NB4 (cell line): ENCODE measurements at regions not wholly inside any gene's neighbourhood (a gene's known extent, or its start where the extent isn't known, plus 50 kb on each side); places are given as distances from the start of the nearest gene placed in this dataset.

Experiments used
- DNase-seq: peaks from one replicate; pipeline ENCODE4 v3.0.0; 2010; ENCODE audit warnings: low read depth
- H3K4me3 ChIP-seq: one replicate; pipeline ENCODE4 v1.5.1; 2011; ENCODE audit warnings: mild to moderate bottlenecking, low read depth, low read length, moderate library complexity
- CTCF ChIP-seq: IDR thresholded peaks from one replicate; pipeline ENCODE4 v1.5.1; 2012; ENCODE audit warnings: low read depth, low read length
- MAX ChIP-seq: IDR thresholded peaks from 2 replicates; pipeline ENCODE4 v1.6.1; 2011; ENCODE audit warnings: low read depth, low read length
- MYC ChIP-seq: IDR thresholded peaks from 2 replicates; pipeline ENCODE4 v1.6.1; 2011; ENCODE audit warnings: low read depth, low read length
- POLR2A ChIP-seq: IDR thresholded peaks from 2 replicates; pipeline ENCODE4 v1.6.1; 2011; ENCODE audit warnings: mild to moderate bottlenecking; ENCODE audit not compliant: insufficient read length; ENCODE audit errors: extremely low read depth

DNA sequence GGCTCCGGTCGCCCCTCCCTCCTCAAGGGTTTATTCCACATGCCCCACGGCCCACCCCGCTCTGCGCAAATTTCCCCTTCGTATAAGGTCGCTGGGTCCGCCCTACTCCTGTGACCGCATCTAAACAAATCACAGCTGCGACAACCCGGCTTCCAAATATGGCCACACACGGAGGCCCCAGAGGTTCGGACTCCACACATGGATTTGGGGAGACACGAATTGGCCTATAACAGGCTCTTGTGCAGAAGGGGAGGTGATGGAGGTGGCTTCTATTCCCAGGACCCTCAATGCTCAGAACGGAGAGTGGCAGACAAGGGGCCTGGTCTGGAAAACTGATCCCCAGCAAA lies 90.1 kb downstream of the FOXL3 start:
- H3K4me3 ChIP-seq = no peak overlapping the region
- no peak for DNase-seq
- no peak for TF ChIP-seq MYC
- no peak for TF ChIP-seq POLR2A
- TF ChIP-seq MAX = no peak
- no peak for TF ChIP-seq CTCF

- DNase-seq = no peak
- no peak overlapping the region for H3K4me3 ChIP-seq
- TF ChIP-seq CTCF (no peak), POLR2A (no peak), MAX (no peak), MYC (no peak)
These were observed 90.8 kb downstream of the FOXL3 start for GRCh38 chr7:380711-381210.

DNA sequence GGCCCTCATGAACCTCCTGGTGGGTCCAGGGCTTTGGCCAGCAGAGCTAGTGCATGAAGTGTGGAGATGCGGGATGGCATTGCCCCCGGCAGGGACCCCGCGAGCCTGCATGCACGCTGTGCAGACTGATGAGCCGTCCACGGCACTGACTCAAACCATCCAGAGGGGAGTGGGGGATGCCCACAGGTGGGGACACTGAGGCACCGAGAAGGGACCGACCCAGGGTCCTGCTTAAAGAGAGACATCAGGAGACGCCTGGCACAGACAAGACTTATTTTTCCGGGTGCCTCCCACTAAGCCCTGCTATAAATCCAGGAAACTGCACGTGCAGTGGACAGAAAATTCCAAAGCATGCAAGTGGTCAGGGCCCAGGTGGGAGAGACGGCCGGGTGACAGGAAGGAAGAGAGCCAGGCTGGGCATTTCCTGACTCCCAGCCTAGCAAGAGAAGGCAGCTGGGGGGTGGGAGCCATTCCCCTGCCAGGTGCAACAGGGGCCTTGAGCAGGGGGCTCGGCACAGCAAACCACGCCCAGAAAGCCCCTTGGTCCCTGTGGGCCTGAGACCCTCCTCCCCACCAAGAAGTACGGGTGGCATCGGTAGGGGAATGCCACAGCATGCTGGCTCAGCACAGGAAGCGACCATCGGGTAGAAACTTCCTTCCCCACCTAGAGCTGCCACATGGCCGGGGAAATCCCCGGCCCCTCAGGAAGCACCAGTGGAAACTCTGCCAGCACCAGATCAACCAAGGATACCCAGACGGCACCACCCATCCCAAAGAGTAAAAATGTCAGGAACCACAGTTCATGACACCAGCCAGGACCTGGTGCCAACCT lies 91.5 kb downstream of the FOXL3 start:
- no peak overlapping the region for H3K4me3 ChIP-seq
- no peak for DNase-seq
- TF ChIP-seq MYC = no peak
- TF ChIP-seq MAX = no peak
- no peak for TF ChIP-seq POLR2A
- TF ChIP-seq CTCF = no peak

- H3K4me3 ChIP-seq = no peak overlapping the region
- TF ChIP-seq CTCF (no peak), MYC (no peak), POLR2A (no peak), MAX (no peak)
- DNase-seq = no peak
These were observed 92.1 kb downstream of the FOXL3 start for GRCh38 chr7:382043-382400.

GRCh38 chr7:386385-386784 lies 96.4 kb downstream of the FOXL3 start:
- DNase-seq = no peak
- no peak overlapping the region for H3K4me3 ChIP-seq
- no peak for TF ChIP-seq POLR2A
- TF ChIP-seq MAX = no peak
- no peak for TF ChIP-seq MYC
- TF ChIP-seq CTCF = no peak
